ENCODE measurements at regions not wholly inside any gene's neighbourhood (a gene's known extent, or its start where the extent isn't known, plus 50 kb on each side); places are given as distances from the start of the nearest gene placed in this dataset.

DNA sequence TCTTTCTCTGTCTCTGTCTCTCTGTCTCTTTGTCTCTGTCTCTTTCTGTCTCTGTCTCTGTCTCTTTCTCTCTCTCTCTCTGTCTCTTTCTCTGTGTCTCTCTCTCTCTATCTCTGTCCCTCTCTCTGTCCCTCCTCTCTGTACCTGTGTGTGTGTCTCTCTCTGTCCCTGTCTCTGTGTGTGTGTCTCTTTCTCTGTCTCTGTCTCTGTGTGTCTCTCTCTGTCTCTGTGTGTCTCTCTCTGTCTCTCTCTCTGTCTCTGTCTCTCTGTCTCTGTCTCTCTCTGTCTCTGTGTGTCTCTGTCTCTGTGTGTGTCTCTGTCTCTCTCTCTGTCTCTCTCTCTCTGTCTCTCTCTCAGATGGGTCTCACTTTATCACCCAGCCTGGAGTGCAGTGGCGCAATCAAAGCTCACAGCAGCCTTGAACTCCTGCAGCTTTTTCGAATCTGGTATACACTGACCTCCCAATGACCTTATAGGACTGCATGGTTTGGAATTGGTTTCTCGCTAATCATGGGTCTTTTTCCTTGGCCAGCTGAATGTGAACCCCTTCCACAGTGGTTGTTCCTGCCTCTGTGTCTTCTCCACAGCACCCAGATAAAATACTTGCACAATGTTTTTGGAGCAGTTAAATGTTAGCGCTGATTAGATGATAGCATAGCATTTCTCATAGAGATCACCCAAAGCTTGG is 102.6 kb upstream of the KLHL25 start:
- no peak for TF ChIP-seq SP1 (IDR thresholded peaks at IDR 0.05)
- no peak for TF ChIP-seq FOXK2 (IDR thresholded peaks at IDR 0.05)
- TF ChIP-seq BHLHE40 (IDR thresholded peaks at IDR 0.05; ENCODE audit: borderline replicate concordance), result no peak
- no peak for TF ChIP-seq SUZ12 (IDR thresholded peaks at IDR 0.05)
- no peak for TF ChIP-seq FOXA1 (IDR thresholded peaks at IDR 0.05)
- TF ChIP-seq LEF1 (IDR thresholded peaks at IDR 0.05; ENCODE audit: borderline replicate concordance), result no peak
- TF ChIP-seq NFRKB (IDR thresholded peaks at IDR 0.05), result no peak
- TF ChIP-seq TARDBP (IDR thresholded peaks at IDR 0.05), result no peak
- TF ChIP-seq, protein P1, sequence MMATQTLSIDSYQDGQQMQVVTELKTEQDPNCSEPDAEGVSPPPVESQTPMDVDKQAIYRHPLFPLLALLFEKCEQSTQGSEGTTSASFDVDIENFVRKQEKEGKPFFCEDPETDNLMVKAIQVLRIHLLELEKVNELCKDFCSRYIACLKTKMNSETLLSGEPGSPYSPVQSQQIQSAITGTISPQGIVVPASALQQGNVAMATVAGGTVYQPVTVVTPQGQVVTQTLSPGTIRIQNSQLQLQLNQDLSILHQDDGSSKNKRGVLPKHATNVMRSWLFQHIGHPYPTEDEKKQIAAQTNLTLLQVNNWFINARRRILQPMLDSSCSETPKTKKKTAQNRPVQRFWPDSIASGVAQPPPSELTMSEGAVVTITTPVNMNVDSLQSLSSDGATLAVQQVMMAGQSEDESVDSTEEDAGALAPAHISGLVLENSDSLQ (IDR thresholded peaks at IDR 0.05), result no peak
- TF ChIP-seq ZNF384 (IDR thresholded peaks at IDR 0.05), result no peak
- TF ChIP-seq FOXM1 (IDR thresholded peaks at IDR 0.05; ENCODE audit: borderline replicate concordance), result no peak
- no peak for TF ChIP-seq ELF4 (IDR thresholded peaks at IDR 0.05)

Data from HEK293T (cell line).